Sigmoid colon (tissue), 4 donors: ENCODE measurements at regions not wholly inside any gene's neighbourhood (a gene's known extent, or its start where the extent isn't known, plus 50 kb on each side); places are given as distances from the start of the nearest gene placed in this dataset.

Experiments used
- EP300 ChIP-seq, 4 donors: sonication (generic); formaldehyde crosslinking; IDR thresholded peaks; one replicate each; pipeline ENCODE4 v1.6.1; 2017; ENCODE audit warnings: antibody characterized with exemption in 4 of 4
- POLR2A ChIP-seq, 2 donors: fragments of 450-650 bp; IDR thresholded peaks; one replicate each; pipeline ENCODE4 v1.6.1; 2016; ENCODE audit warnings: antibody characterized with exemption in 2 of 2, mild to moderate bottlenecking in 2 of 2, moderate library complexity in 2 of 2
- TF ChIP-seq, protein P1 (sequence below), 4 experiments: fragments of 450-650 bp in 3 of 4; fragments of 200-600 bp in 1 of 4; IDR thresholded peaks; one replicate each; pipeline ENCODE4 v1.5.1; 2016 to 2019; ENCODE audit warnings: antibody characterized with exemption in 4 of 4, mild to moderate bottlenecking in 3 of 4, moderate library complexity in 2 of 4

DNA sequence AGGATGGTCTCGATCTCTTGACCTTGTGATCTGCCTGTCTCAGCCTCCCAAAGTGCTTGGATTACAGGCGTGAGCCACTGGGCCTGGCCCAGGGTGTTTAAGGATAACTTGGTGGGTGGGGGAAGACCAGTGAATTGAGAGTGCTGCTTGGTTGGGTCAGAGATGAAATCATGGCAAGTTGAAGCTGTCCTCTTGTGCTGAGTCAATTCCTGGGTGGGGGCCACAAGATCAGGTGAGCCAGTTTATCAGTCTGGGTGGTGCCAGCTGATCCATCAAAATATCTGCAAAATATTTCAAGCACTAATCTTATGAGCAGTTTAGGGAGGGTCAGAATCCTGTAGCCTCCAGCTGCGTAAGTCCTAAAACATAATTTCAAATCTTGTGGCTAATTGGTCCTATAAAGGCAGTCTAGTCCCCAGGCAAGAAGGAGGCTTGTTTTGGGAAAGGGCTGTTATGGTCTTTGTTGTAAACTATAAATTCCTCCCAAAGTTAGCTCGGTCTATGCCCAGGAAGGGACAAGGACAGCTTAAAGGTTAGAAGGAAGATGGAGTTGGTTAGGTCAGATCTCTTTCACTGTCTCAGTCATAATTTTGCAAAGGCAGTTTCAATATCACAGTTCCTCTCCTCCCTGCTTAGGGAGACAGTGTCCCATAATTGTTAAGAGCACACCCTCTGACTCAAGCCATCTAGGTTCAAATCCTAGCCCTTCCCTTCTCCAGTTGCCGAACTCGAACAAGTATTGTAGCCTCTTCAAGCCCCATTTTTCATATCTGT, 66.8 kb upstream of the BACH1 start:
- TF ChIP-seq POLR2A (IDR thresholded peaks at IDR 0.05), result no peak
- TF ChIP-seq, protein P1, sequence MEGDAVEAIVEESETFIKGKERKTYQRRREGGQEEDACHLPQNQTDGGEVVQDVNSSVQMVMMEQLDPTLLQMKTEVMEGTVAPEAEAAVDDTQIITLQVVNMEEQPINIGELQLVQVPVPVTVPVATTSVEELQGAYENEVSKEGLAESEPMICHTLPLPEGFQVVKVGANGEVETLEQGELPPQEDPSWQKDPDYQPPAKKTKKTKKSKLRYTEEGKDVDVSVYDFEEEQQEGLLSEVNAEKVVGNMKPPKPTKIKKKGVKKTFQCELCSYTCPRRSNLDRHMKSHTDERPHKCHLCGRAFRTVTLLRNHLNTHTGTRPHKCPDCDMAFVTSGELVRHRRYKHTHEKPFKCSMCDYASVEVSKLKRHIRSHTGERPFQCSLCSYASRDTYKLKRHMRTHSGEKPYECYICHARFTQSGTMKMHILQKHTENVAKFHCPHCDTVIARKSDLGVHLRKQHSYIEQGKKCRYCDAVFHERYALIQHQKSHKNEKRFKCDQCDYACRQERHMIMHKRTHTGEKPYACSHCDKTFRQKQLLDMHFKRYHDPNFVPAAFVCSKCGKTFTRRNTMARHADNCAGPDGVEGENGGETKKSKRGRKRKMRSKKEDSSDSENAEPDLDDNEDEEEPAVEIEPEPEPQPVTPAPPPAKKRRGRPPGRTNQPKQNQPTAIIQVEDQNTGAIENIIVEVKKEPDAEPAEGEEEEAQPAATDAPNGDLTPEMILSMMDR (IDR thresholded peaks at IDR 0.05), result no peak
- no peak for TF ChIP-seq EP300 (IDR thresholded peaks at IDR 0.05)
